Small intestine (tissue), 7 donors: ENCODE measurements at regions not wholly inside any gene's neighbourhood (a gene's known extent, or its start where the extent isn't known, plus 50 kb on each side); places are given as distances from the start of the nearest gene placed in this dataset.
"Not testable (repeated sequence)": the region's sequence is repeated elsewhere in the genome, so short reads cannot be mapped to it uniquely, and the experiment has no call there.

Experiments used
- DNase-seq, 2 donors: peaks; one replicate each; pipeline versions ENCODE4 v3.0.0 to v3.0.0-alpha.2; 2013
- FAIRE-seq: peaks from 2 replicates; lab custom pipeline; 2012; peaks lifted over from hg19 to GRCh38; lab: Jason Lieb, UNC
- H3K27ac ChIP-seq, 3 donors: one replicate each; pipeline ENCODE4 v1.5.1; 2013; ENCODE audit warnings: low read length in 2 of 3, mild to moderate bottlenecking in 2 of 3, control low read depth in 1 of 3, inconsistent platforms in 1 of 3, low read depth in 1 of 3, moderate library complexity in 1 of 3
- H3K27me3 ChIP-seq, 3 donors: one replicate each; pipeline ENCODE4 v1.6.1; 2013; ENCODE audit warnings: low read length in 3 of 3, inconsistent platforms in 1 of 3; ENCODE audit not compliant: control insufficient read depth in 3 of 3, insufficient read depth in 3 of 3
- H3K36me3 ChIP-seq, 3 donors: one replicate each; pipeline ENCODE4 v1.6.1; 2013; ENCODE audit warnings: low read length in 3 of 3, inconsistent platforms in 1 of 3, low read depth in 1 of 3, mild to moderate bottlenecking in 1 of 3, moderate library complexity in 1 of 3; ENCODE audit not compliant: control insufficient read depth in 3 of 3, insufficient read depth in 2 of 3
- H3K4me1 ChIP-seq, 3 donors: one replicate each; pipeline ENCODE4 v1.6.1; 2013; ENCODE audit warnings: low read length in 2 of 3, inconsistent platforms in 1 of 3, low read depth in 1 of 3, mild to moderate bottlenecking in 1 of 3, moderate library complexity in 1 of 3; ENCODE audit not compliant: control insufficient read depth in 3 of 3, insufficient read depth in 2 of 3
- H3K4me3 ChIP-seq, 3 donors: one replicate each; pipeline ENCODE4 v1.5.1; 2013; ENCODE audit warnings: low read length in 3 of 3, control low read depth in 1 of 3, inconsistent platforms in 1 of 3, low read depth in 1 of 3, mild to moderate bottlenecking in 1 of 3, moderate library complexity in 1 of 3
- H3K9me3 ChIP-seq, 2 donors: one replicate each; pipeline ENCODE4 v1.6.1; 2013; ENCODE audit warnings: low read depth in 1 of 2, low read length in 1 of 2; ENCODE audit not compliant: control insufficient read depth in 2 of 2, insufficient read depth in 1 of 2
- WGBS, 3 donors: extraction: QIAGEN DNeasy Blood & Tissue Kit; methylation state at CpG; one replicate each; pipeline ENCODE4 v1.1.7; 2013; 5-methylcytosine and 5-hydroxymethylcytosine counted together
- donor health status: healthy with polysubstance abuse.
- donor health status: control.
- donor health status: control.
- donor health status: Bipolar disorder and iron deficiency.
- donor health status: healthy.

- Histone ChIP-seq H3K27me3 (peaks cover 0 to 6% (median 0%) of the 10 kb centered on the region in 3 donors), H3K27ac (no peak overlapping the region), H3K9me3 (peaks cover 0 to 8% of the 10 kb centered on the region in 2 donors), H3K4me3 (no peak overlapping the region), H3K36me3 (no peaks in the 10 kb centered on the region), H3K4me1 (no peaks in the 10 kb centered on the region)
- WGBS, 3 donors: 71 to 85% (median 76%) methylated on average over 2 of the region's 2 CpGs
- no peak for FAIRE-seq
- no peak for DNase-seq
Measured at GRCh38 chr1:239989990-239990389, 101.7 kb upstream of the FMN2 start.

GRCh38 chr1:239992566-239992965 lies 99.1 kb upstream of the FMN2 start:
- not testable (repeated sequence) for H3K9me3 ChIP-seq, H3K27ac ChIP-seq, H3K4me3 ChIP-seq, DNase-seq, H3K4me1 ChIP-seq, H3K36me3 ChIP-seq, FAIRE-seq
- 62 to 79% (median 63%) methylated on average over 6 to 8 of the region's 8 CpGs for WGBS, 3 donors
- H3K27me3 ChIP-seq: peaks cover 2 to 26% (median 8%) of the 10 kb centered on the region in 3 donors

- no peak for FAIRE-seq
- H3K4me1 ChIP-seq: no peaks in the 10 kb centered on the region
- 71 to 79% (median 74%) methylated on average over 4 of the region's 4 CpGs for WGBS, 3 donors
Measured at GRCh38 chr1:239993366-239993765, 98.3 kb upstream of the FMN2 start.

GRCh38 chr1:239995281-239995680 lies 96.4 kb upstream of the FMN2 start:
- Histone ChIP-seq H3K4me1 (no peaks in the 10 kb centered on the region), H3K27me3 (peaks cover 5 to 43% (median 14%) of the 10 kb centered on the region in 3 donors), H3K27ac (no peak overlapping the region), H3K36me3 (no peaks in the 10 kb centered on the region), H3K4me3 (no peak overlapping the region), H3K9me3 (no peaks in the 10 kb centered on the region)
- FAIRE-seq (no peak), DNase-seq (no peak)
- 68 to 85% (median 74%) methylated on average over 3 of the region's 3 CpGs for WGBS, 3 donors

More at GRCh38 chr1:239993366-239993765, 98.3 kb upstream of the FMN2 start:
- DNase-seq: no peak
- Histone ChIP-seq H3K27me3 (peaks cover 5 to 29% (median 10%) of the 10 kb centered on the region in 3 donors), H3K9me3 (no peaks in the 10 kb centered on the region), H3K27ac (no peak overlapping the region), H3K36me3 (no peaks in the 10 kb centered on the region), H3K4me3 (no peak overlapping the region)

- FAIRE-seq (no peak), DNase-seq (no peak)
- no peaks in the 10 kb centered on the region for H3K36me3 ChIP-seq
- peaks cover 5 to 48% (median 14%) of the 10 kb centered on the region in 3 donors for H3K27me3 ChIP-seq
- no peak overlapping the region for H3K4me3 ChIP-seq
- H3K27ac ChIP-seq: no peak overlapping the region
- no peaks in the 10 kb centered on the region for H3K9me3 ChIP-seq
- 39 to 52% (median 48%) methylated on average over 6 of the region's 6 CpGs for WGBS, 3 donors
- H3K4me1 ChIP-seq: no peaks in the 10 kb centered on the region
Measured at GRCh38 chr1:239997160-239997514, 94.5 kb upstream of the FMN2 start.

- H3K4me3 ChIP-seq: peak overlapping the region in 1 of 3 donors; percentile 39
- DNase-seq: peak in 1 of 2 donors; percentile 44
- no peak for FAIRE-seq
- WGBS, 3 donors: 3 to 11% (median 5%) methylated on average over 55 to 104 of the region's 104 CpGs
- no peak overlapping the region for H3K27ac ChIP-seq
- peaks cover 5 to 52% (median 14%) of the 10 kb centered on the region in 3 donors for H3K27me3 ChIP-seq
- H3K4me1 ChIP-seq: no peaks in the 10 kb centered on the region
- no peaks in the 10 kb centered on the region for H3K36me3 ChIP-seq
- H3K9me3 ChIP-seq: no peaks in the 10 kb centered on the region
Measured at GRCh38 chr1:239997515-239998311, 94.0 kb upstream of the FMN2 start.

GRCh38 chr1:239998312-239998649 lies 93.4 kb upstream of the FMN2 start:
- Histone ChIP-seq H3K4me3 (peak overlapping the region in 1 of 3 donors; percentile 39), H3K9me3 (no peaks in the 10 kb centered on the region), H3K36me3 (no peaks in the 10 kb centered on the region), H3K27me3 (peaks cover 5 to 52% (median 14%) of the 10 kb centered on the region in 3 donors), H3K4me1 (no peaks in the 10 kb centered on the region), H3K27ac (no peak overlapping the region)
- WGBS, 3 donors: 20 to 37% (median 32%) methylated on average over 3 of the region's 3 CpGs
- FAIRE-seq: no peak
- no peak for DNase-seq

- no peak for DNase-seq
- WGBS, 3 donors: 40 to 61% (median 40%) methylated on average over 2 of the region's 2 CpGs
- H3K9me3 ChIP-seq: peaks cover 0 to 4% of the 10 kb centered on the region in 2 donors
- FAIRE-seq: no peak
- peaks cover 5 to 54% (median 14%) of the 10 kb centered on the region in 3 donors for H3K27me3 ChIP-seq
- no peak overlapping the region for H3K27ac ChIP-seq
- H3K4me1 ChIP-seq: no peaks in the 10 kb centered on the region
- H3K36me3 ChIP-seq: no peaks in the 10 kb centered on the region
- H3K4me3 ChIP-seq: no peak overlapping the region
Measured at GRCh38 chr1:239999170-239999569, 92.5 kb upstream of the FMN2 start.
